ENCODE measurements at regions not wholly inside any gene's neighbourhood (a gene's known extent, or its start where the extent isn't known, plus 50 kb on each side); places are given as distances from the start of the nearest gene placed in this dataset.
"Not testable (repeated sequence)": the region's sequence is repeated elsewhere in the genome, so short reads cannot be mapped to it uniquely, and the experiment has no call there.

- Histone ChIP-seq H3K27ac (no peak overlapping the region), H3K4me3 (IDR thresholded peaks at IDR 0.05; ENCODE audit: insufficient read depth, low read depth, low read length) (no peak overlapping the region), H3K4me2 (no peak overlapping the region; the same call in 1 of the 2 replicates), H3K79me2 (ENCODE audit: insufficient read depth, low read depth) (no peaks in the 10 kb centered on the region), H3K9ac (no peak overlapping the region), H3K36me3 (ENCODE audit: insufficient read depth) (no peaks in the 10 kb centered on the region), H2AFZ (ENCODE audit: low read depth) (no peak overlapping the region), H3K4me1 (ENCODE audit: low read depth, poor library complexity, severe bottlenecking) (peaks cover 5% of the 10 kb centered on the region), H4K20me1 (ENCODE audit: insufficient read depth) (no peaks in the 10 kb centered on the region), H3K27me3 (ENCODE audit: insufficient read depth, low read depth) (no peaks in the 10 kb centered on the region)
- peak; percentile 71 for TF ChIP-seq CTCF (conservative IDR thresholded peaks at IDR 0.05; ENCODE audit: low read depth, low read length)
Observed at GRCh38 chr2:49616800-49617199, 462.5 kb upstream of the FSHR start.

GRCh38 chr2:49611796-49612195, 457.5 kb upstream of the FSHR start:
- not testable (repeated sequence) for H3K4me2 ChIP-seq; H2AFZ ChIP-seq (ENCODE audit: low read depth); H4K20me1 ChIP-seq (ENCODE audit: insufficient read depth); H3K4me3 ChIP-seq (IDR thresholded peaks at IDR 0.05; ENCODE audit: insufficient read depth, low read depth, low read length); H3K27me3 ChIP-seq (ENCODE audit: insufficient read depth, low read depth); H3K27ac ChIP-seq; H3K79me2 ChIP-seq (ENCODE audit: insufficient read depth, low read depth); H3K4me1 ChIP-seq (ENCODE audit: low read depth, poor library complexity, severe bottlenecking); H3K9ac ChIP-seq; H3K36me3 ChIP-seq (ENCODE audit: insufficient read depth)

- Histone ChIP-seq H3K27me3 (ENCODE audit: insufficient read depth, low read depth) (no peaks in the 10 kb centered on the region), H4K20me1 (ENCODE audit: insufficient read depth) (no peaks in the 10 kb centered on the region), H3K9ac (no peak overlapping the region), H3K4me3 (IDR thresholded peaks at IDR 0.05; ENCODE audit: insufficient read depth, low read depth, low read length) (no peak overlapping the region), H2AFZ (ENCODE audit: low read depth) (no peak overlapping the region), H3K27ac (no peak overlapping the region), H3K4me2 (no peak overlapping the region), H3K79me2 (ENCODE audit: insufficient read depth, low read depth) (no peaks in the 10 kb centered on the region), H3K4me1 (ENCODE audit: low read depth, poor library complexity, severe bottlenecking) (no peaks in the 10 kb centered on the region), H3K36me3 (ENCODE audit: insufficient read depth) (no peaks in the 10 kb centered on the region)
- TF ChIP-seq CTCF (conservative IDR thresholded peaks at IDR 0.05; ENCODE audit: low read depth, low read length), result no peak
Observed at GRCh38 chr2:49600524-49600923, 446.2 kb upstream of the FSHR start.

- no peaks in the 10 kb centered on the region for H4K20me1 ChIP-seq (ENCODE audit: insufficient read depth)
- no peaks in the 10 kb centered on the region for H3K4me1 ChIP-seq (ENCODE audit: low read depth, poor library complexity, severe bottlenecking)
- H3K4me3 ChIP-seq (IDR thresholded peaks at IDR 0.05; ENCODE audit: insufficient read depth, low read depth, low read length), result no peak overlapping the region
- no peaks in the 10 kb centered on the region for H3K79me2 ChIP-seq (ENCODE audit: insufficient read depth, low read depth)
- no peak for TF ChIP-seq CTCF (conservative IDR thresholded peaks at IDR 0.05; ENCODE audit: low read depth, low read length)
- H3K27ac ChIP-seq, result no peak overlapping the region
- no peak overlapping the region for H3K9ac ChIP-seq
- H3K4me2 ChIP-seq, result no peak overlapping the region
- H3K27me3 ChIP-seq (ENCODE audit: insufficient read depth, low read depth), result no peaks in the 10 kb centered on the region
- H2AFZ ChIP-seq (ENCODE audit: low read depth), result no peak overlapping the region
- no peaks in the 10 kb centered on the region for H3K36me3 ChIP-seq (ENCODE audit: insufficient read depth)
Observed at GRCh38 chr2:49598231-49598630, 443.9 kb upstream of the FSHR start.

- TF ChIP-seq CTCF (conservative IDR thresholded peaks at IDR 0.05; ENCODE audit: low read depth, low read length), result no peak
- Histone ChIP-seq H3K4me3 (IDR thresholded peaks at IDR 0.05; ENCODE audit: insufficient read depth, low read depth, low read length) (no peak overlapping the region), H3K27me3 (ENCODE audit: insufficient read depth, low read depth) (no peaks in the 10 kb centered on the region), H2AFZ (ENCODE audit: low read depth) (no peak overlapping the region), H3K27ac (no peak overlapping the region), H3K79me2 (ENCODE audit: insufficient read depth, low read depth) (no peaks in the 10 kb centered on the region), H3K4me1 (ENCODE audit: low read depth, poor library complexity, severe bottlenecking) (no peaks in the 10 kb centered on the region), H3K4me2 (no peak overlapping the region), H3K9ac (no peak overlapping the region), H4K20me1 (ENCODE audit: insufficient read depth) (no peaks in the 10 kb centered on the region), H3K36me3 (ENCODE audit: insufficient read depth) (no peaks in the 10 kb centered on the region)
Observed at GRCh38 chr2:49585921-49586320, 431.6 kb upstream of the FSHR start.

Data from KMS-11 (cell line).